ENCODE measurements at regions not wholly inside any gene's neighbourhood (a gene's known extent, or its start where the extent isn't known, plus 50 kb on each side); places are given as distances from the start of the nearest gene placed in this dataset.

GRCh38 chrX:93346309-93346708 is 327.1 kb downstream of the NAP1L3 start:
- TF ChIP-seq CTCF (IDR thresholded peaks at IDR 0.05; ENCODE audit: insufficient read depth, low read depth, low read length): no peak
- no peak for TF ChIP-seq EZH2 (IDR thresholded peaks at IDR 0.05; ENCODE audit: insufficient read depth, low read length)

Data from astrocyte (in vitro differentiated cells and primary cell).